HG03442 (cell line): ENCODE measurements at regions not wholly inside any gene's neighbourhood (a gene's known extent, or its start where the extent isn't known, plus 50 kb on each side); places are given as distances from the start of the nearest gene placed in this dataset.

Source experiments
- ATAC-seq: cut with Tn5 transposase; IDR thresholded peaks from one replicate; pipeline ENCODE4 v1.9.1; 2021; ENCODE audit warnings: mild to moderate bottlenecking, moderate library complexity; ENCODE audit not compliant: unreplicated experiment

- no peak for ATAC-seq
These were observed 279.8 kb downstream of the TNS1 start for GRCh38 chr2:217722883-217723472.

GRCh38 chr2:217717646-217718045 lies 285.1 kb downstream of the TNS1 start:
- ATAC-seq = no peak

GRCh38 chr2:217715484-217715883 lies 287.3 kb downstream of the TNS1 start:
- no peak for ATAC-seq

GRCh38 chr2:217714287-217714751 lies 288.5 kb downstream of the TNS1 start:
- ATAC-seq = no peak

- ATAC-seq = no peak
These were observed 289.2 kb downstream of the TNS1 start for GRCh38 chr2:217713395-217714286.

- no peak for ATAC-seq
These were observed 290.4 kb downstream of the TNS1 start for GRCh38 chr2:217712431-217712830.

GRCh38 chr2:217711188-217711587 lies 291.6 kb downstream of the TNS1 start:
- no peak for ATAC-seq

- no peak for ATAC-seq
These were observed 292.5 kb downstream of the TNS1 start for GRCh38 chr2:217710211-217710765.

GRCh38 chr2:217709478-217710210 lies 293.2 kb downstream of the TNS1 start:
- ATAC-seq = no peak

- ATAC-seq = no peak
These were observed 295.6 kb downstream of the TNS1 start for GRCh38 chr2:217707131-217707611.

GRCh38 chr2:217706513-217706912 lies 296.3 kb downstream of the TNS1 start:
- ATAC-seq = no peak

- ATAC-seq = no peak
These were observed 296.7 kb downstream of the TNS1 start for GRCh38 chr2:217706095-217706494.

GRCh38 chr2:217705461-217705860 lies 297.3 kb downstream of the TNS1 start:
- no peak for ATAC-seq

- no peak for ATAC-seq
These were observed 298.8 kb downstream of the TNS1 start for GRCh38 chr2:217703999-217704398.

- no peak for ATAC-seq
These were observed 299.7 kb downstream of the TNS1 start for GRCh38 chr2:217703102-217703501.

- no peak for ATAC-seq
These were observed 301.2 kb downstream of the TNS1 start for GRCh38 chr2:217701622-217702021.

- ATAC-seq = no peak
These were observed 304.1 kb downstream of the TNS1 start for GRCh38 chr2:217698691-217699090.

GRCh38 chr2:217695033-217695520 lies 307.7 kb downstream of the TNS1 start:
- ATAC-seq = no peak

GRCh38 chr2:217694291-217694690 lies 308.5 kb downstream of the TNS1 start:
- no peak for ATAC-seq

GRCh38 chr2:217693363-217693762 lies 309.4 kb downstream of the TNS1 start:
- no peak for ATAC-seq
